A673 (cell line): ENCODE measurements at regions not wholly inside any gene's neighbourhood (a gene's known extent, or its start where the extent isn't known, plus 50 kb on each side); places are given as distances from the start of the nearest gene placed in this dataset.

Source experiments
- BruUV-seq: library from RNA; stranded (reverse); fragments of 400-500 nt; replicated peaks from 2 replicates; lab custom pipeline; 2021; lab: Mats Ljungman, UMichigan
- CTCF ChIA-PET: fragments of 300-600 bp; sonication (Branson Sonifier 250); formaldehyde crosslinking; loops from one replicate; lab custom pipeline; 2022; ENCODE audit warnings: antibody characterized with exemption; lab: Charles Lee
- POLR2A ChIA-PET: fragments of 300-600 bp; sonication (Branson Sonifier 250); formaldehyde crosslinking; loops from one replicate; lab custom pipeline; 2022; ENCODE audit warnings: antibody characterized with exemption; ENCODE audit not compliant: low non-redundant PET; lab: Charles Lee
- DNase-seq: peaks from one replicate; pipeline ENCODE4 v3.0.0-alpha.2; 2015; ENCODE audit warnings: low spot score
- H3K27ac ChIP-seq: fragments of 200-600 bp; sonication (generic); 2 replicates; pipeline ENCODE4 v1.5.1; 2016; ENCODE audit warnings: mixed run types, low read depth, mild to moderate bottlenecking, mixed read lengths, antibody characterized with exemption, low read length; ENCODE audit not compliant: poor library complexity, severe bottlenecking
- H3K27me3 ChIP-seq: fragments of 200-600 bp; sonication (generic); replicated peaks from 2 replicates; pipeline ENCODE4 v1.6.1; 2017; ENCODE audit warnings: mixed run types, low read depth, mild to moderate bottlenecking, mixed read lengths, antibody characterized with exemption, low read length; ENCODE audit not compliant: insufficient read depth, poor library complexity
- H3K36me3 ChIP-seq: fragments of 200-600 bp; sonication (generic); 2 replicates; pipeline ENCODE4 v1.6.1; 2016; ENCODE audit warnings: mixed run types, mild to moderate bottlenecking, mixed read lengths, antibody characterized with exemption, low read length; ENCODE audit not compliant: insufficient read depth, poor library complexity, severe bottlenecking
- H3K4me1 ChIP-seq: fragments of 200-600 bp; sonication (generic); 2 replicates; pipeline ENCODE4 v1.6.1; 2017; ENCODE audit warnings: mixed run types, mild to moderate bottlenecking, mixed read lengths, antibody characterized with exemption, low read length; ENCODE audit not compliant: insufficient read depth, poor library complexity, severe bottlenecking
- H3K4me3 ChIP-seq: fragments of 200-600 bp; sonication (generic); 2 replicates; pipeline ENCODE4 v1.5.1; 2016; ENCODE audit warnings: low read depth, mixed run types, mild to moderate bottlenecking, mixed read lengths, low read length; ENCODE audit not compliant: poor library complexity, severe bottlenecking
- H3K9me3 ChIP-seq: fragments of 200-600 bp; sonication (generic); 2 replicates; pipeline ENCODE4 v1.6.1; 2016; ENCODE audit warnings: mixed run types, low read depth, mild to moderate bottlenecking, mixed read lengths, antibody characterized with exemption, low read length; ENCODE audit not compliant: poor library complexity, severe bottlenecking
- CTCF ChIP-seq: fragments of 300-800, 200-600 bp; sonication (generic); conservative IDR thresholded peaks from 2 replicates; pipeline ENCODE4 v1.5.1; 2017; ENCODE audit warnings: low read depth, mild to moderate bottlenecking, antibody characterized with exemption, low read length, moderate library complexity, mixed read lengths
- EZH2 ChIP-seq: fragments of 200-600 bp; sonication (generic); IDR thresholded peaks from 2 replicates; pipeline ENCODE4 v1.6.1; 2017; ENCODE audit warnings: borderline replicate concordance, low read depth, mild to moderate bottlenecking, mixed read lengths, antibody characterized with exemption, low read length; ENCODE audit not compliant: poor library complexity, severe bottlenecking
- intact Hi-C: fragments of 100-400 bp; cut with micrococcal nuclease; formaldehyde crosslinking; loops from one replicate; pipeline ENCODE4 v1.10.0; 2022; ENCODE audit not compliant: unreplicated experiment

GRCh38 chr4:75154994-75155393 is 222.1 kb downstream of the PARM1 start:
- CTCF ChIA-PET: no interaction called here
- POLR2A ChIA-PET: no interaction called here
- no TSS peak for BruUV-seq
- Histone ChIP-seq H3K4me3 (no peak overlapping the region), H3K36me3 (no peaks in the 10 kb centered on the region), H3K27me3 (no peaks in the 10 kb centered on the region), H3K9me3 (no peaks in the 10 kb centered on the region), H3K27ac (no peak overlapping the region), H3K4me1 (no peaks in the 10 kb centered on the region)
- intact Hi-C loops: no loop called here
- TF ChIP-seq EZH2 (no peak), CTCF (no peak)
- no peak for DNase-seq

- no peaks in the 10 kb centered on the region for H3K27me3 ChIP-seq
- no TSS peak for BruUV-seq
These were observed 213.3 kb downstream of the PARM1 start for GRCh38 chr4:75146223-75146622.

GRCh38 chr4:75144475-75144874 is 211.6 kb downstream of the PARM1 start:
- H3K27ac ChIP-seq: no peak overlapping the region
- no peak for DNase-seq
- no peaks in the 10 kb centered on the region for H3K36me3 ChIP-seq
- CTCF ChIA-PET: no interaction called here
- no peaks in the 10 kb centered on the region for H3K4me1 ChIP-seq
- no peak overlapping the region for H3K4me3 ChIP-seq
- BruUV-seq: no TSS peak
- H3K9me3 ChIP-seq: no peaks in the 10 kb centered on the region
- TF ChIP-seq EZH2 (no peak), CTCF (no peak)
- POLR2A ChIA-PET: no interaction called here
- intact Hi-C loops: no loop called here
- no peaks in the 10 kb centered on the region for H3K27me3 ChIP-seq

More at GRCh38 chr4:75146223-75146622, 213.3 kb downstream of the PARM1 start:
- no peaks in the 10 kb centered on the region for H3K36me3 ChIP-seq
- CTCF ChIA-PET: no interaction called here
- H3K27ac ChIP-seq: no peak overlapping the region
- POLR2A ChIA-PET: no interaction called here
- DNase-seq: no peak
- intact Hi-C loops: no loop called here
- TF ChIP-seq EZH2: no peak
- no peak for TF ChIP-seq CTCF
- no peak overlapping the region for H3K4me3 ChIP-seq
- H3K9me3 ChIP-seq: no peaks in the 10 kb centered on the region
- H3K4me1 ChIP-seq: no peaks in the 10 kb centered on the region
